Upper lobe of left lung (tissue), 6 donors: ENCODE measurements at regions not wholly inside any gene's neighbourhood (a gene's known extent, or its start where the extent isn't known, plus 50 kb on each side); places are given as distances from the start of the nearest gene placed in this dataset.

Source experiments
- ATAC-seq, 2 donors: fragments of 200-7000 bp; cut with Tn5 transposase; one replicate each; pipeline ENCODE4 v1.9.1; 2022; ENCODE audit warnings: mild to moderate bottlenecking in 2 of 2, moderate library complexity in 2 of 2; ENCODE audit not compliant: low FRiP score in 2 of 2
- DNase-seq, 2 donors: peaks; one replicate each; pipeline ENCODE4 v3.0.0-alpha.2; 2019 to 2020
- H3K27ac ChIP-seq, 4 donors: fragments of 200-600 bp; sonication (generic); one replicate each; pipeline ENCODE4 v1.5.1; 2016 to 2019
- H3K27me3 ChIP-seq, 4 donors: fragments of 200-600 bp; sonication (generic); one replicate each; pipeline ENCODE4 v1.5.1; 2017 to 2019
- H3K36me3 ChIP-seq, 4 donors: fragments of 200-600 bp; sonication (generic); one replicate each; pipeline ENCODE4 v1.5.1; 2016 to 2019
- H3K4me1 ChIP-seq, 4 donors: fragments of 200-600 bp; sonication (generic); one replicate each; pipeline ENCODE4 v1.5.1; 2018 to 2019
- H3K4me3 ChIP-seq, 4 donors: fragments of 200-600 bp; sonication (generic); one replicate each; pipeline ENCODE4 v1.5.1; 2017 to 2019; ENCODE audit warnings: mild to moderate bottlenecking in 2 of 4, moderate library complexity in 1 of 4
- H3K9me3 ChIP-seq, 4 donors: fragments of 200-600 bp; sonication (generic); one replicate each; pipeline ENCODE4 v1.5.1; 2018 to 2019
- EP300 ChIP-seq, 4 donors: sonication (generic); formaldehyde crosslinking; IDR thresholded peaks; one replicate each; pipeline ENCODE4 v1.5.1; 2017; ENCODE audit warnings: antibody characterized with exemption in 4 of 4, control low read depth in 2 of 4
- POLR2A ChIP-seq, 4 donors: fragments of 450-650 bp; IDR thresholded peaks; one replicate each; pipeline ENCODE4 v1.5.1; 2016 to 2017; ENCODE audit warnings: antibody characterized with exemption in 4 of 4, mild to moderate bottlenecking in 2 of 4
- POLR2AphosphoS5 ChIP-seq, 2 donors: sonication (generic); formaldehyde crosslinking; IDR thresholded peaks; one replicate each; pipeline ENCODE4 v1.5.1; 2017; ENCODE audit warnings: antibody characterized with exemption in 2 of 2
- WGBS, 2 donors: methylation state at CpG; one replicate each; pipeline ENCODE4 v1.1.5; 2017 to 2018; 5-methylcytosine and 5-hydroxymethylcytosine counted together
- TF ChIP-seq, protein P1 (sequence below), 6 experiments: fragments of 450-650 bp in 4 of 6; fragments of 200-600 bp in 2 of 6; sonication (generic) in 2 of 6; IDR thresholded peaks; one replicate each; pipeline ENCODE4 v1.5.1; 2016 to 2019; ENCODE audit warnings: antibody characterized with exemption in 6 of 6
- donor health status: DM: no; HTN: no; CAD: no; lungs with moderate emphysema.
- donor health status: DM: no; HTN: yes; CAD: no; lungs with severe emphysema.

DNA sequence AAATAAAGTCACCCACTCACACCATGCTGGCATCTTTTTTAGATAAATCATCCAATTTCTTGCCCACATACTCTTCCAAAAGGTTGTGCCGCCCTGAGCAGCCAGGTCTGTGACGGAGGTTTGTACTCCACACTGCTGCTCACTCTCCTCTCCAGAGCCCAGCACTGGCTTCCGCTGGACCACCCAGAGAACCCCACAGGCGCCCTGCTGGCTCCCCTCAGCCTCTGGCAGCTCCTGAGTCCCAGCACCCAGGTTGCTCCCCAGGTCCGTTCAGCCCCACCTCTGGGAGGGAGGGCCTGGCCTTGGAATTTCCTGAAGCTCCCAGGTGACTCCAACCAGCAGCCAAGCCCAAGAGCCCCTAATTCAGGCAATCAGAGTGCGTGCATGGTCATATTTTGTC is 131.7 kb upstream of the CST7 start:
- Histone ChIP-seq H3K27me3 (no peaks in the 10 kb centered on the region), H3K4me3 (no peak overlapping the region), H3K4me1 (no peaks in the 10 kb centered on the region), H3K9me3 (no peaks in the 10 kb centered on the region), H3K36me3 (no peaks in the 10 kb centered on the region), H3K27ac (no peak overlapping the region)
- TF ChIP-seq EP300 (IDR thresholded peaks at IDR 0.05) (no peak), POLR2AphosphoS5 (IDR thresholded peaks at IDR 0.05) (no peak), POLR2A (IDR thresholded peaks at IDR 0.05) (no peak)
- TF ChIP-seq, protein P1, sequence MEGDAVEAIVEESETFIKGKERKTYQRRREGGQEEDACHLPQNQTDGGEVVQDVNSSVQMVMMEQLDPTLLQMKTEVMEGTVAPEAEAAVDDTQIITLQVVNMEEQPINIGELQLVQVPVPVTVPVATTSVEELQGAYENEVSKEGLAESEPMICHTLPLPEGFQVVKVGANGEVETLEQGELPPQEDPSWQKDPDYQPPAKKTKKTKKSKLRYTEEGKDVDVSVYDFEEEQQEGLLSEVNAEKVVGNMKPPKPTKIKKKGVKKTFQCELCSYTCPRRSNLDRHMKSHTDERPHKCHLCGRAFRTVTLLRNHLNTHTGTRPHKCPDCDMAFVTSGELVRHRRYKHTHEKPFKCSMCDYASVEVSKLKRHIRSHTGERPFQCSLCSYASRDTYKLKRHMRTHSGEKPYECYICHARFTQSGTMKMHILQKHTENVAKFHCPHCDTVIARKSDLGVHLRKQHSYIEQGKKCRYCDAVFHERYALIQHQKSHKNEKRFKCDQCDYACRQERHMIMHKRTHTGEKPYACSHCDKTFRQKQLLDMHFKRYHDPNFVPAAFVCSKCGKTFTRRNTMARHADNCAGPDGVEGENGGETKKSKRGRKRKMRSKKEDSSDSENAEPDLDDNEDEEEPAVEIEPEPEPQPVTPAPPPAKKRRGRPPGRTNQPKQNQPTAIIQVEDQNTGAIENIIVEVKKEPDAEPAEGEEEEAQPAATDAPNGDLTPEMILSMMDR (IDR thresholded peaks at IDR 0.05), result no peak
- 85 to 86% methylated on average over 6 of the region's 6 CpGs for WGBS, 2 donors
- DNase-seq (no peak), ATAC-seq (no peak)

DNA sequence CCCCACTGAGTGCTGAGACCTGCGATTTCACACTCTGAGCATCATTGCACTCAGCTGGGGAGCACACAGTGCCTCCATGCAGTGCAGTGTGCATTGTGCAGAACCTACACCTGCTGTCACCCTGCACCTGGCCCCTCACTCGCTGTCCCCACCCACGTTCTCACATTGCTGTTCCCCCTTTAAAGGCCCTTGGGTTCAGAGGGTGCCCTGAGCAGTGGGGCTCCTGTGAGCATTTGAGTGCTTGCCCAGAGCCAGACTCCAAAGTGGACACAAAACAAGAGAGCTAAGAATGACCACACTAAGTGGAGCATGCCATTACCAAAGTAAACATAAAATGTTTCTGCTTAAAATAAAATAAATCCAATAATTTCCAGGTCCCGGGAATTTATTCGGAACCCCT is 131.0 kb upstream of the CST7 start:
- TF ChIP-seq, protein P1 (IDR thresholded peaks at IDR 0.05), result no peak
- no peak for TF ChIP-seq EP300 (IDR thresholded peaks at IDR 0.05)
- no peak for TF ChIP-seq POLR2AphosphoS5 (IDR thresholded peaks at IDR 0.05)
- TF ChIP-seq POLR2A (IDR thresholded peaks at IDR 0.05), result no peak
- no peak for DNase-seq

DNA sequence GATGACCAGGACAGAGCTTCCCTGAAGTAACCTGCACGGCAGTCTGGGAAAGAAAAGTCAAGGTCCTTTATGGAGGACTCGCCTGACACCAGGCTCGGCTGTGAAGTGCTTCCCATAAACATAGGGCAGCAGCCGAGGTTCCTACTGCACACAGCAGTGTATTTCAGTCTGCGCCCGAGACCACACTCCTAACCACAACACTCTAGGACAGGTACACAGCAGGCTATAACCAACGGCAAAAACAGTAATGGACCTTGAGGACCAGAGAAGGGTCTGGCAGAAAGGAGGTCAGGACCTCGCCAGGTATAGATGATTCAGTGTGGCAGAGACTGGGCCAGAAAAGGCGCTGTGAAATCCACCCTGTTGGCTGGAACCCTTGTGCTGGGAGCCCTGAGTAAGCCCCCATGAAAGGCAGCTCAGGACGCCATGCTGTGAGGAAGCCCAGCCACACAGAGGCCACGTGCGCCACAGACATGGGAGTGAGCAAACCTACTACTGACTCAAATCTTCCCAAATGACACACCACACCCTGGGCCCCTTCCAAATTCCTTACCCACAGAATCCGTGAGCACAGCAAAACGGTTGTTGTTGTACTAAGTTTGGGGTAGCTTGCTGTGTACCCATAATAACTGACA is 129.6 kb upstream of the CST7 start:
- no peak overlapping the region for H3K27ac ChIP-seq
- no peaks in the 10 kb centered on the region for H3K4me1 ChIP-seq
- no peak overlapping the region for H3K4me3 ChIP-seq
- H3K36me3 ChIP-seq, result no peaks in the 10 kb centered on the region
- 90 to 92% methylated on average over 13 to 14 of the region's 14 CpGs for WGBS, 2 donors
- no peak for ATAC-seq
- no peak for DNase-seq
- no peaks in the 10 kb centered on the region for H3K9me3 ChIP-seq
- no peaks in the 10 kb centered on the region for H3K27me3 ChIP-seq
- TF ChIP-seq, protein P1 (IDR thresholded peaks at IDR 0.05), result no peak
- TF ChIP-seq POLR2AphosphoS5 (IDR thresholded peaks at IDR 0.05) (no peak), POLR2A (IDR thresholded peaks at IDR 0.05) (no peak), EP300 (IDR thresholded peaks at IDR 0.05) (no peak)

More for the DNA sequence above, 131.0 kb upstream of the CST7 start:
- no peak for ATAC-seq
- Histone ChIP-seq H3K9me3 (no peaks in the 10 kb centered on the region), H3K4me1 (no peaks in the 10 kb centered on the region), H3K36me3 (no peaks in the 10 kb centered on the region), H3K27ac (no peak overlapping the region), H3K4me3 (no peak overlapping the region), H3K27me3 (no peaks in the 10 kb centered on the region)
- 76 to 88% methylated on average over 5 of the region's 5 CpGs for WGBS, 2 donors

DNA sequence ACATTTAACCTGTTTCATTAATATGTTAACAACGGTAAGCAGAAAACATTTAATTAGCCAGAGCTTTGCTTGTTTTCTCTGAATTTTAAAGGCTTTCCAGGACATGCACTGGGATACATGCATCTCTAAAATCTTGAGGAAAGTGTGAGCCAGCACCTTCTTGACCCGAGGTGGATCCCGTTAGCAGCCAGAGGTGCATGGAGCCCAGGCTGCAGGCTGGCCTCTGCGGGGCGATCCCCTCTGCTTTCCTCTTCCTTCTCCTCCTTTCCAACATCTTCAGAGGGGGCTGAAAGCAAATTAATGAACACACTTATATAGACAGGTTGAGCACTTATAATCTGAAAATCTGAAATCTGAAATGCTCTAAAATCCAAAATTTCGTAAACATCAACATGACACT is 128.7 kb upstream of the CST7 start:
- no peaks in the 10 kb centered on the region for H3K9me3 ChIP-seq
- no peaks in the 10 kb centered on the region for H3K36me3 ChIP-seq
- no peak for TF ChIP-seq POLR2A (IDR thresholded peaks at IDR 0.05)
- no peak for TF ChIP-seq POLR2AphosphoS5 (IDR thresholded peaks at IDR 0.05)
- no peak for TF ChIP-seq EP300 (IDR thresholded peaks at IDR 0.05)
- TF ChIP-seq, protein P1 (IDR thresholded peaks at IDR 0.05), result no peak
- H3K27me3 ChIP-seq, result no peaks in the 10 kb centered on the region
- DNase-seq (no peak), ATAC-seq (no peak)
- no peak overlapping the region for H3K27ac ChIP-seq
- WGBS, 2 donors, result 91% methylated on average over 6 of the region's 6 CpGs
- no peaks in the 10 kb centered on the region for H3K4me1 ChIP-seq
- no peak overlapping the region for H3K4me3 ChIP-seq

DNA sequence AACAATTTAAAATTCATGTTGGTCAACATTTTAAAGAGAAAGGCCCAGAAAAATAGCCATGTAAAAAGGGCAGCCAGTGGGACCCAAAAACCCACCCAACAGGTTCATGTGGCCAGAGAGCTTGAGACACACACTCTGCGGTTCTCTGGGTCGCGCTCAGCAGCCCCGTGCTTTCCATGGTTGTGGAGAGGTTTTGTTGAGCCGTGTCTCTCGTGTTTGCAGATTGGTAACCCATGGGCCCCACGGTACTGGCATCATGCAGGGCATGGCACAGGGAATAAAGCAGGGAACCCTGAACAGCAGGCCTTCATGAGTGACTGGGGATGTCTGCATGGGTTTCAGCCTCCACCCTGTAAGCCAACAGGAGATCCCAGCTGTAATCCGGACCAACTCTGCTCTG is 127.7 kb upstream of the CST7 start:
- Histone ChIP-seq H3K36me3 (no peaks in the 10 kb centered on the region), H3K4me3 (no peak overlapping the region), H3K9me3 (no peaks in the 10 kb centered on the region), H3K27ac (no peak overlapping the region), H3K27me3 (no peaks in the 10 kb centered on the region), H3K4me1 (no peaks in the 10 kb centered on the region)
- no peak for ATAC-seq
- WGBS, 2 donors, result 86 to 93% methylated on average over 8 of the region's 8 CpGs
- no peak for TF ChIP-seq EP300 (IDR thresholded peaks at IDR 0.05)
- TF ChIP-seq POLR2A (IDR thresholded peaks at IDR 0.05), result no peak
- TF ChIP-seq POLR2AphosphoS5 (IDR thresholded peaks at IDR 0.05), result no peak
- DNase-seq, result no peak
